IMR-90 (cell line): ENCODE measurements at regions not wholly inside any gene's neighbourhood (a gene's known extent, or its start where the extent isn't known, plus 50 kb on each side); places are given as distances from the start of the nearest gene placed in this dataset.

Experiments used
- ATAC-seq: fragments of 200-7000 bp; cut with Tn5 transposase; 2 replicates; pipeline ENCODE4 v1.9.1; 2020; ENCODE audit warnings: low read depth, mild to moderate bottlenecking, moderate library complexity
- BruUV-seq: library from RNA; stranded (reverse); fragments of 400-500 nt; replicated peaks from 2 replicates; lab custom pipeline; 2021; lab: Mats Ljungman, UMichigan
- CTCF ChIA-PET: fragments of 300-600 bp; formaldehyde crosslinking; extraction: SDS; loops from one replicate; lab custom pipeline; 2021; ENCODE audit warnings: antibody characterized with exemption; lab: Yijun Ruan, JAX
- POLR2A ChIA-PET: fragments of 300-600 bp; sonication (Branson Sonifier 250); formaldehyde crosslinking; loops from one replicate; lab custom pipeline; 2022; ENCODE audit warnings: antibody characterized with exemption; ENCODE audit not compliant: unreplicated experiment; lab: Charles Lee
- DNase-seq: peaks from one replicate; pipeline ENCODE4 v3.0.0; 2013
- H2AFZ ChIP-seq: replicated peaks from 2 replicates; pipeline ENCODE3; 2013; ENCODE audit warnings: low read length, mild to moderate bottlenecking; ENCODE audit not compliant: poor library complexity
- H2AK5ac ChIP-seq: 2 replicates; pipeline ENCODE4 v1.6.1; 2013; ENCODE audit warnings: low read depth, low read length, inconsistent platforms
- H2AK9ac ChIP-seq: replicated peaks from 2 replicates; pipeline ENCODE3; 2013; ENCODE audit warnings: mild to moderate bottlenecking, low read depth, low read length, moderate library complexity; ENCODE audit not compliant: poor library complexity
- H2BK120ac ChIP-seq: 2 replicates; pipeline ENCODE4 v1.6.1; 2013; ENCODE audit warnings: low read depth, low read length, inconsistent platforms
- H2BK15ac ChIP-seq: 3 replicates; pipeline ENCODE4 v1.6.1; 2013; ENCODE audit warnings: low read depth, low read length, inconsistent platforms
- H2BK20ac ChIP-seq: 2 replicates; pipeline ENCODE4 v1.6.1; 2013; ENCODE audit warnings: low read depth, mild to moderate bottlenecking, inconsistent platforms, low read length, moderate library complexity
- H2BK5ac ChIP-seq: 2 replicates; pipeline ENCODE4 v1.6.1; 2013; ENCODE audit warnings: mild to moderate bottlenecking, low read depth, low read length, inconsistent platforms; ENCODE audit not compliant: poor library complexity, severe bottlenecking
- H3K14ac ChIP-seq: replicated peaks from 2 replicates; pipeline ENCODE4 v1.6.1; 2013; ENCODE audit warnings: low read depth, low read length, inconsistent platforms
- H3K18ac ChIP-seq: 2 replicates; pipeline ENCODE4 v1.6.1; 2013; ENCODE audit warnings: low read depth, low read length, control low read depth
- H3K23ac ChIP-seq: 2 replicates; pipeline ENCODE4 v1.6.1; 2013; ENCODE audit warnings: low read depth, low read length, inconsistent platforms
- H3K27ac ChIP-seq: 2 replicates; pipeline ENCODE4 v1.5.1; 2013; ENCODE audit warnings: mild to moderate bottlenecking, control low read depth, low read length; ENCODE audit not compliant: insufficient read depth
- H3K27me3 ChIP-seq: 2 replicates; pipeline ENCODE4 v1.6.1; 2013; ENCODE audit warnings: low read length; ENCODE audit not compliant: control insufficient read depth, insufficient read depth
- H3K36me3 ChIP-seq: 2 replicates; pipeline ENCODE4 v1.6.1; 2013; ENCODE audit warnings: low read length, mixed read lengths; ENCODE audit not compliant: control insufficient read depth, insufficient read depth
- H3K4ac ChIP-seq: 2 replicates; pipeline ENCODE4 v1.6.1; 2013; ENCODE audit warnings: low read depth, low read length, inconsistent platforms
- H3K4me1 ChIP-seq: 2 replicates; pipeline ENCODE4 v1.6.1; 2013; ENCODE audit warnings: low read length, mixed read lengths; ENCODE audit not compliant: control insufficient read depth, insufficient read depth
- H3K4me2 ChIP-seq: 2 replicates; pipeline ENCODE4 v1.6.1; 2013; ENCODE audit warnings: low read depth, mild to moderate bottlenecking, control low read depth, low read length, moderate library complexity
- H3K4me3 ChIP-seq: 2 replicates; pipeline ENCODE4 v1.5.1; 2013; ENCODE audit warnings: low read depth, mild to moderate bottlenecking, control low read depth, low read length, moderate library complexity; ENCODE audit not compliant: insufficient read depth
- H3K56ac ChIP-seq: 2 replicates; pipeline ENCODE4 v1.6.1; 2013; ENCODE audit warnings: low read length, inconsistent platforms; ENCODE audit not compliant: insufficient read depth; ENCODE audit errors: extremely low read depth
- H3K79me1 ChIP-seq, 2 experiments: 2 replicates each; pipeline ENCODE4 v1.6.1; 2013; ENCODE audit warnings: low read length in 2 of 2, inconsistent platforms in 1 of 2, low read depth in 1 of 2
- H3K9ac ChIP-seq: 2 replicates; pipeline ENCODE4 v1.6.1; 2013; ENCODE audit warnings: low read depth, low read length, control low read depth
- H3K9me1 ChIP-seq: 2 replicates; pipeline ENCODE4 v1.6.1; 2013; ENCODE audit warnings: low read length, inconsistent platforms; ENCODE audit not compliant: insufficient read depth
- H3K9me3 ChIP-seq: 2 replicates; pipeline ENCODE4 v1.6.1; 2013; ENCODE audit warnings: low read length; ENCODE audit not compliant: control insufficient read depth, insufficient read depth
- H4K20me1 ChIP-seq: 2 replicates; pipeline ENCODE4 v1.6.1; 2013; ENCODE audit warnings: low read length, inconsistent platforms; ENCODE audit not compliant: insufficient read depth
- H4K5ac ChIP-seq: 2 replicates; pipeline ENCODE4 v1.6.1; 2013; ENCODE audit warnings: mild to moderate bottlenecking, low read depth, low read length, control low read depth
- H4K8ac ChIP-seq, 2 experiments: 2 replicates each; pipeline ENCODE4 v1.6.1; 2013; ENCODE audit warnings: low read depth in 2 of 2, low read length in 2 of 2, control low read depth in 1 of 2, inconsistent platforms in 1 of 2
- H4K91ac ChIP-seq: 2 replicates; pipeline ENCODE4 v1.6.1; 2013; ENCODE audit warnings: low read depth, low read length, inconsistent platforms; ENCODE audit not compliant: insufficient read depth
- CEBPB ChIP-seq: IDR thresholded peaks from 2 replicates; pipeline ENCODE4 v1.6.1; 2012; ENCODE audit warnings: low read depth, low read length, improper control_type of control experiment
- CHD1 ChIP-seq: IDR thresholded peaks from 2 replicates; pipeline ENCODE4 v1.6.1; 2012; ENCODE audit warnings: low read depth, low read length, improper control_type of control experiment
- MAFK ChIP-seq: IDR thresholded peaks from 2 replicates; pipeline ENCODE4 v1.6.1; 2012; ENCODE audit warnings: low read depth, low read length, improper control_type of control experiment
- RFX5 ChIP-seq: IDR thresholded peaks from 2 replicates; pipeline ENCODE4 v1.8.0; 2012; ENCODE audit warnings: low read depth, mild to moderate bottlenecking, low read length, moderate library complexity
- WGBS, 2 experiments: methylation state at CpG; one replicate each; pipeline versions ENCODE4 v1.1.5 to v1.1.7; 2013; ENCODE audit warnings: missing lambda C conversion rate in 2 of 2; ENCODE audit not compliant: insufficient read length in 1 of 2; ENCODE audit errors: extremely low coverage in 2 of 2; 5-methylcytosine and 5-hydroxymethylcytosine counted together
- dilution Hi-C: fragments of 300-500 bp; cut with HindIII; formaldehyde crosslinking; loops from one replicate; pipeline ENCODE4 v1.14.3; 2018; ENCODE audit warnings: low sequenced_read_pairs; ENCODE audit not compliant: unreplicated experiment
- in situ Hi-C: fragments of 300-500 bp; cut with MboI; formaldehyde crosslinking; loops from 3 replicates; pipeline ENCODE4 v1.14.3; 2019; ENCODE audit warnings: low sequenced_read_pairs, inconsistent platforms, mixed read lengths
- intact Hi-C: fragments of 100-400 bp; cut with micrococcal nuclease; formaldehyde crosslinking; loops from 2 replicates; pipeline ENCODE4 v1.10.0; 2022
- TF ChIP-seq, protein P1 (sequence below): fragments of 150-350 bp; IDR thresholded peaks from 2 replicates; pipeline ENCODE4 v1.6.1; 2017; ENCODE audit warnings: mild to moderate bottlenecking, antibody characterized with exemption, low read length, low read depth

DNA sequence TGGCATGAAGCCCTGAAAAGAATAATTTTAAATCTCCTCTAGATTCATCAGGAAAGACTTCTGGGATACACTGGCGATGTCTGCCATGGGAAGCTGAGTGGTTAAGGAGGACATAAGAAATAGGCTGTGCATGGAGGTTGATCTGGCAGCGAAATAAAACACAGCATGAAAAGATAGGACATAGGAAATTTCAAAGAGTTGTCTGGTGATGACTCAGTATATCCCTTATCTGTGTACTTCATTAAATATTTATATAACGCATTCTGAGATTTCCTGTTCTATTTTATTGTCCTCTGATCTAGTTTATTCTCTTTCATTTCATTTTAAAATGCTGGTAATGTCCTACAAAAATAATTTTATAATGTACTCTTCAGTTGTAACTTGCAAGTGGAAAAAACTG is 1337.3 kb upstream of the DDX18 start:
- ChIA-PET CTCF (no interaction called here), POLR2A (no interaction called here)
- Histone ChIP-seq H2BK15ac (no peak overlapping the region), H2AK9ac (no peak overlapping the region), H3K4ac (no peak overlapping the region), H2AFZ (no peak overlapping the region), H3K36me3 (no peaks in the 10 kb centered on the region), H3K27ac (no peak overlapping the region), H3K23ac (no peak overlapping the region), H2BK120ac (no peak overlapping the region), H4K8ac (no peak overlapping the region), H3K18ac (no peak overlapping the region), H3K9me3 (no peaks in the 10 kb centered on the region), H2BK20ac (no peak overlapping the region), H3K9me1 (no peaks in the 10 kb centered on the region), H4K20me1 (no peaks in the 10 kb centered on the region), H2BK5ac (no peak overlapping the region), H3K14ac (no peak overlapping the region), H3K9ac (no peak overlapping the region), H4K91ac (no peak overlapping the region), H3K27me3 (no peaks in the 10 kb centered on the region), H3K4me3 (no peak overlapping the region), H3K56ac (no peak overlapping the region), H3K79me1 (no peaks in the 10 kb centered on the region), H3K4me2 (no peak overlapping the region), H2AK5ac (no peak overlapping the region), H3K4me1 (no peaks in the 10 kb centered on the region), H4K5ac (no peak overlapping the region)
- dilution Hi-C loops (no loop called here), in situ Hi-C loops (no loop called here), intact Hi-C loops (no loop called here)
- no TSS peak for BruUV-seq
- no peak for ATAC-seq
- WGBS, 2 experiments: no CpG with 5 or more reads among the region's 3 CpGs
- TF ChIP-seq CEBPB: no peak
- no peak for TF ChIP-seq MAFK
- TF ChIP-seq RFX5: no peak
- TF ChIP-seq CHD1: no peak
- TF ChIP-seq, protein P1, sequence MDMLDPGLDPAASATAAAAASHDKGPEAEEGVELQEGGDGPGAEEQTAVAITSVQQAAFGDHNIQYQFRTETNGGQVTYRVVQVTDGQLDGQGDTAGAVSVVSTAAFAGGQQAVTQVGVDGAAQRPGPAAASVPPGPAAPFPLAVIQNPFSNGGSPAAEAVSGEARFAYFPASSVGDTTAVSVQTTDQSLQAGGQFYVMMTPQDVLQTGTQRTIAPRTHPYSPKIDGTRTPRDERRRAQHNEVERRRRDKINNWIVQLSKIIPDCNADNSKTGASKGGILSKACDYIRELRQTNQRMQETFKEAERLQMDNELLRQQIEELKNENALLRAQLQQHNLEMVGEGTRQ: no peak
- no peak for DNase-seq
